SK-N-MC (cell line): ENCODE measurements at regions not wholly inside any gene's neighbourhood (a gene's known extent, or its start where the extent isn't known, plus 50 kb on each side); places are given as distances from the start of the nearest gene placed in this dataset.
"Not testable (repeated sequence)": the region's sequence is repeated elsewhere in the genome, so short reads cannot be mapped to it uniquely, and the experiment has no call there.

Source experiments
- DNase-seq: peaks from one replicate; pipeline ENCODE4 v3.0.0-alpha.2; 2011; ENCODE audit warnings: low read depth, low spot score
- H3K27ac ChIP-seq: fragments of 200-600 bp; sonication (generic); 2 replicates; pipeline ENCODE4 v1.5.1; 2016; ENCODE audit warnings: mixed run types
- H3K36me3 ChIP-seq: fragments of 200-600 bp; sonication (generic); 2 replicates; pipeline ENCODE4 v1.6.1; 2017; ENCODE audit warnings: antibody characterized with exemption, low read length, mixed read lengths; ENCODE audit not compliant: insufficient read depth
- H3K4me3 ChIP-seq: fragments of 200-600 bp; sonication (generic); 2 replicates; pipeline ENCODE4 v1.5.1; 2016
- H3K9ac ChIP-seq: fragments of 200-600 bp; sonication (generic); 2 replicates; pipeline ENCODE4 v1.8.0; 2017; ENCODE audit warnings: mixed run types, mixed read lengths; ENCODE audit not compliant: insufficient read length
- H3K9me3 ChIP-seq: fragments of 200-600 bp; sonication (generic); 2 replicates; pipeline ENCODE4 v1.6.1; 2017; ENCODE audit warnings: low read depth, mild to moderate bottlenecking, antibody characterized with exemption, low read length, moderate library complexity, mixed read lengths
- EZH2 ChIP-seq: fragments of 200-600 bp; sonication (generic); IDR thresholded peaks from one replicate; pipeline ENCODE4 v1.6.1; 2017; ENCODE audit warnings: antibody characterized with exemption
- FOXP2 ChIP-seq: optimal IDR thresholded peaks from 2 replicates; pipeline ENCODE3; 2011; ENCODE audit warnings: mild to moderate bottlenecking, moderate library complexity; ENCODE audit not compliant: insufficient read depth; ENCODE audit errors: extremely low read length, control extremely low read depth
- POLR2AphosphoS5 ChIP-seq: IDR thresholded peaks from 2 replicates; pipeline ENCODE4 v1.6.1; 2012; ENCODE audit warnings: mild to moderate bottlenecking, low read depth, low read length, borderline replicate concordance

DNA sequence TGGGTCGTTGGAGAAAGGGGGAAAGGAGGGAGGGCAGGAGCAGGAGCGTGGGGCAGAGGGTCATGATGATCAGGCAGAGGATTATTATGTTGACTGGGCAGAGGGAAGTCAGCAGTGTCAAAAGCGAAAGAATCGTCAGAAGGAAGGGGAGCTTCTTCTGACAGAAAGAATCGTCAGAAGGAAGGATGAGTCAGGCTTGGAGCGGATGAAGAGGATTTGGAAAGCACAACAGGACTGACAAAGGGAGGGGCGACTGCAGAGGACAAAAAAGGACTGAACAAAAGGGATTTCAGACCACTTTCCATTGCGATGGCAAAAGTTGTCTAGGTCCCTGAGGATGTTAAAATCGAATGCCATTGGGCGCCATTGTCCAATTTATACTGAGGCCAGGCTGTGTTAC lies 1053.5 kb downstream of the SI start:
- Histone ChIP-seq H3K9me3 (no peaks in the 10 kb centered on the region), H3K27ac (no peak overlapping the region), H3K4me3 (no peak overlapping the region), H3K36me3 (no peaks in the 10 kb centered on the region), H3K9ac (no peak overlapping the region)
- TF ChIP-seq FOXP2 = no peak
- no peak for TF ChIP-seq POLR2AphosphoS5
- TF ChIP-seq EZH2 = no peak
- DNase-seq = no peak

GRCh38 chr3:164023480-164023879 lies 1054.8 kb downstream of the SI start:
- H3K27ac ChIP-seq = no peak overlapping the region
- TF ChIP-seq POLR2AphosphoS5 = no peak
- no peaks in the 10 kb centered on the region for H3K9me3 ChIP-seq
- H3K4me3 ChIP-seq = no peak overlapping the region
- DNase-seq = no peak
- H3K36me3 ChIP-seq = no peaks in the 10 kb centered on the region
- no peak overlapping the region for H3K9ac ChIP-seq

GRCh38 chr3:164018500-164018899 lies 1059.8 kb downstream of the SI start:
- TF ChIP-seq POLR2AphosphoS5 (no peak), FOXP2 (no peak), EZH2 (no peak)
- no peak overlapping the region for H3K9ac ChIP-seq
- DNase-seq = no peak
- H3K9me3 ChIP-seq = no peaks in the 10 kb centered on the region
- no peak overlapping the region for H3K27ac ChIP-seq
- H3K4me3 ChIP-seq = no peak overlapping the region
- H3K36me3 ChIP-seq = no peaks in the 10 kb centered on the region

DNA sequence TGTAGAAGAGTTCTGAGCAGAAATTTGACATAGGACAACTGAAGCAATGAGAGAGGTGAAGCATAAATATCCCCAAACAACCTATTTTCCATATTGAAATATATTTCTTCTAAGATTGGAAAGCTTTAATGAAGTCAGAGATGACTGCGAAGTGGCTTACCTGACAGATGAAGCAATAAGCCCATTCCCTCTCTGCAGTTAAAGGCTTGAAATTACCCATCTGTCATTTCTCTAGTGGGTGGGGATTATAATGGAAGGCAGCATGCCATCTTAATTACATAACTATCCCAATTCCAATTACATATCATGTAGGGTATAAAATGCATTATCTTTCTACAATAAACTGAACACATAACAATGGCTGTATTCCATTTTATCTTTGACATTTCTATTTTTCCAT lies 1070.5 kb downstream of the SI start:
- no peak overlapping the region for H3K27ac ChIP-seq
- no peaks in the 10 kb centered on the region for H3K9me3 ChIP-seq
- H3K9ac ChIP-seq = no peak overlapping the region
- H3K36me3 ChIP-seq = no peaks in the 10 kb centered on the region
- TF ChIP-seq FOXP2 (no peak), POLR2AphosphoS5 (no peak), EZH2 (no peak)
- no peak for DNase-seq
- no peak overlapping the region for H3K4me3 ChIP-seq

DNA sequence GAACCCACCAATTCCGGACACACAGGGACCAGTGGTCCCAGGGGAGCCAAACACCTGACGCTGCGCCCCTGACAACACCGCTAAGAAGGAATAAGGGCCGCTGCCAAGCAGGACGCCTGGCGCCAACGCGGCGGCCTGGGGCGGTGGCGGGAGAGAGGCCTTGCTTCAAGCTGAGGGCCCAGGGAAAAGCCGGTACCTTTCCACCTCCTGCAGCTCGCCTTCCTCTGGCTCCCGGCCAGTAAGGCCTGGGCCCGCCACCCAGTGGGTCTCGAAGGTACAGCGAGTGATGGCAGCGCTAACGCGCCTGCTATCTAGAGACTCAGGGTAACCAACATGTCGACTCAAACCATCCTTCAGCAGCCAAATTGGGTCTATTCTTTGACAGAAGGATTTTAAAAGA lies 1074.1 kb downstream of the SI start:
- H3K9ac ChIP-seq = no peak overlapping the region
- H3K27ac ChIP-seq = no peak overlapping the region
- no peaks in the 10 kb centered on the region for H3K9me3 ChIP-seq
- DNase-seq = no peak
- H3K4me3 ChIP-seq = no peak overlapping the region
- TF ChIP-seq FOXP2 (no peak), POLR2AphosphoS5 (no peak), EZH2 (no peak)
- no peaks in the 10 kb centered on the region for H3K36me3 ChIP-seq

- not testable (repeated sequence) for DNase-seq, H3K9me3 ChIP-seq, H3K27ac ChIP-seq, H3K9ac ChIP-seq, H3K36me3 ChIP-seq, H3K4me3 ChIP-seq
These were observed 1075.3 kb downstream of the SI start for GRCh38 chr3:164003016-164003415.

DNA sequence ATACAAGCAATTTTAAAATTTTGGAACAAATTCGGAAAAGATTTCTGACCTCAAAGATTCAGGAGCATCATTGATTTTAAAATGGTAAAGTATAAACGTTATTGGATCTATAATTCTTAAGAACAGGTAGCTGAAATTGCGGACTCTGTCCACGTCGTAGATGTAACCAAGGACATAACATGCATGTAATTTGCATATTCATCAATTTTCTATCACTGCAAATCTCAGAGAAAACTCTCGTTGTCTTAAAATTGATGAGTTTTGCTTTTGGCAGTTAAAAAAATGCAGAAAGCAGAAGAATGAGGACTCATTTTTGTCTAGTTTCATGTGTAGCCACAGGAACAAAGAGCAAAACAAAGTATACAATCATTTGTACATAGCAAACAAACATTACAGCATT lies 1094.4 kb downstream of the SI start:
- Histone ChIP-seq H3K36me3 (no peaks in the 10 kb centered on the region), H3K9ac (no peak overlapping the region), H3K27ac (no peak overlapping the region), H3K4me3 (no peak overlapping the region), H3K9me3 (no peaks in the 10 kb centered on the region)
- no peak for DNase-seq
- no peak for TF ChIP-seq POLR2AphosphoS5
- no peak for TF ChIP-seq FOXP2
- TF ChIP-seq EZH2 = no peak

GRCh38 chr3:163971861-163972260 lies 1106.4 kb downstream of the SI start:
- H3K9me3 ChIP-seq = 0 out of 2 replicates have a peak, but pooled peaks cover 4% of the 10 kb centered on the region
- no peak for DNase-seq

DNA sequence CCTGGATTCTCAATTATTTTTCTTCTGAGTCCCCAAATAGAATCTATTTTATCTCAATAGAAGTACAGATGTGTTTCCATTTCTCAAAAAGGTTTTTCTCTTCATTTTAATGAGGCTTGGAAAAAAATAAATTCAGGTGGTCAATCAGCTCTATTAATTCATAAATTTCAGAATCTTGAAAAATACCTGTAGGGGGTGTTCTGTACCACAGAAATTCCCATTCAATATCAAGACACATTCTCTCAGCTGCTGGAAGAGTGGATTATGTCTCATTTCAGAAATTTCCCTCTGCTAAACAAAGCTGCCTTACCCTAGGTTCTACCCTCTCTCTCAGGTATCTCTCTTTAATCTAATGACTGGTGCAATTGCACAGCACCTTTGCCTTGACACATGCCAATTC lies 1121.2 kb downstream of the SI start:
- no peak overlapping the region for H3K4me3 ChIP-seq
- DNase-seq = no peak
- H3K9me3 ChIP-seq = no peaks in the 10 kb centered on the region
- no peak overlapping the region for H3K9ac ChIP-seq
- H3K36me3 ChIP-seq = no peaks in the 10 kb centered on the region; the same call in 1 of the 2 replicates
- no peak for TF ChIP-seq POLR2AphosphoS5
- no peak for TF ChIP-seq FOXP2
- TF ChIP-seq EZH2 = no peak
- H3K27ac ChIP-seq = no peak overlapping the region

More at GRCh38 chr3:163971861-163972260, 1106.4 kb downstream of the SI start:
- no peak for TF ChIP-seq POLR2AphosphoS5
- TF ChIP-seq FOXP2 = no peak
- Histone ChIP-seq H3K4me3 (no peak overlapping the region), H3K36me3 (no peaks in the 10 kb centered on the region), H3K9ac (no peak overlapping the region), H3K27ac (no peak overlapping the region)

- TF ChIP-seq EZH2 (no peak), POLR2AphosphoS5 (no peak), FOXP2 (no peak)
- no peak for DNase-seq
- Histone ChIP-seq H3K9ac (no peak overlapping the region), H3K27ac (no peak overlapping the region), H3K9me3 (no peaks in the 10 kb centered on the region), H3K36me3 (no peaks in the 10 kb centered on the region; the same call in 1 of the 2 replicates), H3K4me3 (no peak overlapping the region)
These were observed 1124.8 kb downstream of the SI start for GRCh38 chr3:163953526-163953925.
